KMS-11 (cell line): ENCODE measurements at regions not wholly inside any gene's neighbourhood (a gene's known extent, or its start where the extent isn't known, plus 50 kb on each side); places are given as distances from the start of the nearest gene placed in this dataset.

Experiments used
- H2AFZ ChIP-seq: fragments of 200-600 bp; sonication (generic); 2 replicates; pipeline ENCODE4 v1.6.1; 2016; ENCODE audit warnings: antibody characterized with exemption, mixed run types, low read depth
- H3K27ac ChIP-seq: fragments of 200-600 bp; sonication (generic); 2 replicates; pipeline ENCODE4 v1.6.1; 2016; ENCODE audit warnings: mild to moderate bottlenecking, mixed run types
- H3K27me3 ChIP-seq: fragments of 200-600 bp; sonication (generic); 2 replicates; pipeline ENCODE4 v1.6.1; 2017; ENCODE audit warnings: mild to moderate bottlenecking, low read depth, mixed run types, moderate library complexity; ENCODE audit not compliant: insufficient read depth
- H3K36me3 ChIP-seq: fragments of 200-600 bp; sonication (generic); 2 replicates; pipeline ENCODE4 v1.6.1; 2017; ENCODE audit warnings: mild to moderate bottlenecking, mixed run types; ENCODE audit not compliant: insufficient read depth
- H3K4me1 ChIP-seq: fragments of 200-600 bp; sonication (generic); 2 replicates; pipeline ENCODE4 v1.6.1; 2016; ENCODE audit warnings: mild to moderate bottlenecking, low read depth, mixed run types; ENCODE audit not compliant: poor library complexity, severe bottlenecking
- H3K4me2 ChIP-seq: fragments of 200-600 bp; sonication (generic); 2 replicates; pipeline ENCODE4 v1.7.0; 2016; ENCODE audit warnings: mild to moderate bottlenecking, mixed run types
- H3K4me3 ChIP-seq: fragments of 200-600 bp; sonication (generic); IDR thresholded peaks from 2 replicates; pipeline ENCODE4 v1.6.1; 2017; ENCODE audit warnings: low read depth, low read length, mixed read lengths; ENCODE audit not compliant: insufficient read depth
- H3K79me2 ChIP-seq: fragments of 200-600 bp; sonication (generic); 2 replicates; pipeline ENCODE4 v1.6.1; 2016; ENCODE audit warnings: low read depth, mixed run types; ENCODE audit not compliant: insufficient read depth
- H3K9ac ChIP-seq: fragments of 200-600 bp; sonication (generic); 2 replicates; pipeline ENCODE4 v1.6.1; 2016; ENCODE audit warnings: mild to moderate bottlenecking, mixed run types
- H4K20me1 ChIP-seq: fragments of 200-600 bp; sonication (generic); 2 replicates; pipeline ENCODE4 v1.6.1; 2016; ENCODE audit warnings: mild to moderate bottlenecking, mixed run types; ENCODE audit not compliant: insufficient read depth
- TF ChIP-seq, protein P1 (sequence below): fragments of 200-600 bp; sonication (generic); conservative IDR thresholded peaks from 2 replicates; pipeline ENCODE4 v1.6.1; 2017; ENCODE audit warnings: low read depth, mild to moderate bottlenecking, antibody characterized with exemption, low read length, moderate library complexity, mixed read lengths

- no peak overlapping the region for H3K4me3 ChIP-seq
- H3K9ac ChIP-seq, result no peak overlapping the region
- no peak overlapping the region for H3K4me2 ChIP-seq
- no peaks in the 10 kb centered on the region for H3K79me2 ChIP-seq
- no peaks in the 10 kb centered on the region for H3K36me3 ChIP-seq
- H3K27ac ChIP-seq, result no peak overlapping the region
- TF ChIP-seq, protein P1, sequence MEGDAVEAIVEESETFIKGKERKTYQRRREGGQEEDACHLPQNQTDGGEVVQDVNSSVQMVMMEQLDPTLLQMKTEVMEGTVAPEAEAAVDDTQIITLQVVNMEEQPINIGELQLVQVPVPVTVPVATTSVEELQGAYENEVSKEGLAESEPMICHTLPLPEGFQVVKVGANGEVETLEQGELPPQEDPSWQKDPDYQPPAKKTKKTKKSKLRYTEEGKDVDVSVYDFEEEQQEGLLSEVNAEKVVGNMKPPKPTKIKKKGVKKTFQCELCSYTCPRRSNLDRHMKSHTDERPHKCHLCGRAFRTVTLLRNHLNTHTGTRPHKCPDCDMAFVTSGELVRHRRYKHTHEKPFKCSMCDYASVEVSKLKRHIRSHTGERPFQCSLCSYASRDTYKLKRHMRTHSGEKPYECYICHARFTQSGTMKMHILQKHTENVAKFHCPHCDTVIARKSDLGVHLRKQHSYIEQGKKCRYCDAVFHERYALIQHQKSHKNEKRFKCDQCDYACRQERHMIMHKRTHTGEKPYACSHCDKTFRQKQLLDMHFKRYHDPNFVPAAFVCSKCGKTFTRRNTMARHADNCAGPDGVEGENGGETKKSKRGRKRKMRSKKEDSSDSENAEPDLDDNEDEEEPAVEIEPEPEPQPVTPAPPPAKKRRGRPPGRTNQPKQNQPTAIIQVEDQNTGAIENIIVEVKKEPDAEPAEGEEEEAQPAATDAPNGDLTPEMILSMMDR, result no peak
- H3K27me3 ChIP-seq, result no peaks in the 10 kb centered on the region
- no peak overlapping the region for H2AFZ ChIP-seq
- no peaks in the 10 kb centered on the region for H4K20me1 ChIP-seq
- no peaks in the 10 kb centered on the region for H3K4me1 ChIP-seq
Measured at GRCh38 chr1:88098881-88099280, 585.2 kb upstream of the PKN2 start.

DNA sequence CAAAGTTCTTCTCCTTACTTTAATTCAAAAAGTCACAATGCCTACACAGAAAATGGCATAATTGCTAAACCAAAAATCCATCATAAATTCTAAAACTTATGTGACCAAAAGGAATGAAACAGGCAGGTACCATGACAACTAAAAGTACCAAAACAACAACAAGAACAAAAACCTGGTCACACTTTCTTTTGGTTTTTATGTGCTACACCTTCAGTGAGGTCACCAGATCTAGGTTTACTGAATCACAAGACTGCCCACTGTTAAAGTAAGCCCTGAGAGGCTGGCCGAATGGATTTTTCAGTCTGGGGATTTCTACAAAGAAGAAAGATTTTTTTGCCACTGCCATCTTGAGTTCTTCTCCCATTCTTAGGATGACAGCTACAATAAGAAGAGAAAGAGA lies 583.0 kb upstream of the PKN2 start:
- Histone ChIP-seq H3K4me2 (no peak overlapping the region), H3K27me3 (no peaks in the 10 kb centered on the region), H4K20me1 (no peaks in the 10 kb centered on the region), H3K4me3 (no peak overlapping the region), H3K36me3 (no peaks in the 10 kb centered on the region), H3K79me2 (no peaks in the 10 kb centered on the region), H2AFZ (no peak overlapping the region), H3K27ac (no peak overlapping the region), H3K9ac (no peak overlapping the region), H3K4me1 (no peaks in the 10 kb centered on the region)
- TF ChIP-seq, protein P1, result no peak

DNA sequence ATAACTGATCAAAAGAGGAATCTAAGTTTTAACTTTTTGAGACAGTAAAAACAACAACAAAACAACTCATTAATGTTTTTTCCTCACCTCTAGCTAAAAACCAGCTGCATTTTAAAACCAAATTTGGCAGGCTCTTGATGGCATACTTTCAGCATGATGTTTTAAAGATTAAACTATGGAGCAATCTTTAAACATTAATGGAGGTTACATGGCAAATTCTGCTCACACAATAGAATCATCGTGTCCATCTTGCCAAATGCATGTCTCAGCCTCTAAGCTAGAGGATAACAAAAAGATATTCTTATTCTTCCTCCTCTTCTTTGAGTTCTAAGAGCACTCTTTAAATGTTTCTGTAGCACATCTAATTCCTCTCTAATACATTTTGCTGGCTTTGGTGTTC lies 579.8 kb upstream of the PKN2 start:
- TF ChIP-seq, protein P1, result no peak
- Histone ChIP-seq H3K27ac (no peak overlapping the region), H3K4me1 (no peaks in the 10 kb centered on the region), H3K27me3 (no peaks in the 10 kb centered on the region), H3K36me3 (no peaks in the 10 kb centered on the region), H4K20me1 (no peaks in the 10 kb centered on the region), H3K4me3 (no peak overlapping the region), H3K9ac (no peak overlapping the region), H3K4me2 (no peak overlapping the region), H2AFZ (no peak overlapping the region), H3K79me2 (no peaks in the 10 kb centered on the region)

DNA sequence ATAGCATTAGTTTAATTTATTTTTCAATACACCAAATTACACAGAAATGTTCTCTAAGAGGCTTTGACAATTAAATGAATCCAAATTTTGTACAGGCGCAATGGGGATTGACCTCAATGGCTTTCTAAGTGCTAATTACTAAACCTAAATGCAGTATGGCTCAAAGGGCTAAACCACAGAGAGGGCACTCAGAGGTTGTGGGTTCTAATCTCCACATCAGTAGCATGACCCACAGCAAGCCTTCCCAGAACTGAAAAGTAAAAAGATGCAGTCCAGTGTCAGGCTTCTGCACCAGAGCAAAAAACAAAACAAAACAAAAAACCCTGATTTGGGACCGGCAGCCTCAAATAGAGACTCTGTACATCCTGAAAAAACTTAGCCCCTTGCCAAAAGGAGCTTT lies 579.2 kb upstream of the PKN2 start:
- TF ChIP-seq, protein P1, result no peak
- Histone ChIP-seq H3K4me2 (no peak overlapping the region), H3K79me2 (no peaks in the 10 kb centered on the region), H3K4me1 (no peaks in the 10 kb centered on the region), H2AFZ (no peak overlapping the region), H4K20me1 (no peaks in the 10 kb centered on the region), H3K27ac (no peak overlapping the region), H3K4me3 (no peak overlapping the region), H3K27me3 (no peaks in the 10 kb centered on the region), H3K36me3 (no peaks in the 10 kb centered on the region), H3K9ac (no peak overlapping the region)

DNA sequence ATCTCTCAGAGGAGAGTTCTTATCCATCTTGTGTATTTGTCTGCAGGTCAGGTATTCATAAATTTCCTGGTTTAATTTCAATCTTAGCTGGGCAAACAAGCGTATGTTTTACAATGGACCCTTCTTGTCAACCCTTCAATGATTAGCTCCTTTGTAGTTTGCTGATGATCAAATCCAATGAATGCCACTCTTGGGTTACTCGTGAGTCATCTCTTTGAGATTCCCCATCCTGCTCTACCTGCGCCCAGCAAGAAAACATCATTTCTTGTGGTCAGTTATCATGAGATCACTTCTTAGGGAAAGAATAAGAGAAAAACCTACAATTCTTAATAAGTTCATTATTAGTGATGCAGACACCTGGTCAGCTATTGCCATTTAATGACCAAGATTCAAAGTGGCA lies 572.3 kb upstream of the PKN2 start:
- no peak overlapping the region for H3K4me2 ChIP-seq
- no peak overlapping the region for H3K9ac ChIP-seq
- no peak overlapping the region for H3K27ac ChIP-seq
- no peaks in the 10 kb centered on the region for H3K4me1 ChIP-seq
- no peak overlapping the region for H3K4me3 ChIP-seq
- no peaks in the 10 kb centered on the region for H4K20me1 ChIP-seq
- H3K36me3 ChIP-seq, result no peaks in the 10 kb centered on the region
- H2AFZ ChIP-seq, result no peak overlapping the region
- H3K79me2 ChIP-seq, result no peaks in the 10 kb centered on the region
- TF ChIP-seq, protein P1, result no peak
- H3K27me3 ChIP-seq, result no peaks in the 10 kb centered on the region
